Astrocyte of the cerebellum (primary cell): ENCODE measurements at regions not wholly inside any gene's neighbourhood (a gene's known extent, or its start where the extent isn't known, plus 50 kb on each side); places are given as distances from the start of the nearest gene placed in this dataset.

ENCODE experiments used
- DNase-seq: peaks from one replicate; pipeline ENCODE4 v3.0.0-alpha.2; 2011; ENCODE audit warnings: low read depth
- H3K4me3 ChIP-seq: 2 replicates; pipeline ENCODE4 v1.5.1; 2011; ENCODE audit warnings: mild to moderate bottlenecking, low read depth, low read length, moderate library complexity
- in situ Hi-C: cut with HindIII; loops from 2 replicates; pipeline ENCODE4 v1.10.0; 2017; ENCODE audit warnings: low sequenced_read_pairs
- TF ChIP-seq, protein P1 (sequence below): IDR thresholded peaks from 2 replicates; pipeline ENCODE4 v1.5.1; 2012; ENCODE audit warnings: low read length, low read depth, moderate library complexity, mild to moderate bottlenecking; ENCODE audit errors: missing control alignments

DNA sequence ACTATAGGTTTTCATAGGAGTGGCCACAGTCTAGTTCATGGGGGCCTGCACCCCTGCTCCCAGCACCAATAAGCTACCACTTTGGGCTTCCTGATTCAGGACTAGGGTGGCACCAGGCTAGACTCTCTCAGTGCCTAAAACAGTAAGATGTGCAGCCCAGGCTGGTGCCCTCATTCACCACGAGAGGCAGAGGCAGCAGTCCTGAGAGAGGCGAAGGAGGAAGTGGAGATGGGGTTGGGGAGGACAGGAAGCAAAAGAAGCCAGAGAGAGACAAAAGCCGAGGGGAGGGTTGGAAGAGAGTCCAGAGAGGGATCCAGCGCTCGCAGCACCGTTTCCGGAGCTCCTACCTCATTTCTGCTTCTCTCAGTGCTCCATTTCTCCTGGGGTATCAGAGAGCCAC is 180.9 kb downstream of the MED10 start:
- in situ Hi-C loops, result no loop called here
- TF ChIP-seq, protein P1, sequence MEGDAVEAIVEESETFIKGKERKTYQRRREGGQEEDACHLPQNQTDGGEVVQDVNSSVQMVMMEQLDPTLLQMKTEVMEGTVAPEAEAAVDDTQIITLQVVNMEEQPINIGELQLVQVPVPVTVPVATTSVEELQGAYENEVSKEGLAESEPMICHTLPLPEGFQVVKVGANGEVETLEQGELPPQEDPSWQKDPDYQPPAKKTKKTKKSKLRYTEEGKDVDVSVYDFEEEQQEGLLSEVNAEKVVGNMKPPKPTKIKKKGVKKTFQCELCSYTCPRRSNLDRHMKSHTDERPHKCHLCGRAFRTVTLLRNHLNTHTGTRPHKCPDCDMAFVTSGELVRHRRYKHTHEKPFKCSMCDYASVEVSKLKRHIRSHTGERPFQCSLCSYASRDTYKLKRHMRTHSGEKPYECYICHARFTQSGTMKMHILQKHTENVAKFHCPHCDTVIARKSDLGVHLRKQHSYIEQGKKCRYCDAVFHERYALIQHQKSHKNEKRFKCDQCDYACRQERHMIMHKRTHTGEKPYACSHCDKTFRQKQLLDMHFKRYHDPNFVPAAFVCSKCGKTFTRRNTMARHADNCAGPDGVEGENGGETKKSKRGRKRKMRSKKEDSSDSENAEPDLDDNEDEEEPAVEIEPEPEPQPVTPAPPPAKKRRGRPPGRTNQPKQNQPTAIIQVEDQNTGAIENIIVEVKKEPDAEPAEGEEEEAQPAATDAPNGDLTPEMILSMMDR, result no peak
- H3K4me3 ChIP-seq, result no peak overlapping the region
- DNase-seq, result no peak

DNA sequence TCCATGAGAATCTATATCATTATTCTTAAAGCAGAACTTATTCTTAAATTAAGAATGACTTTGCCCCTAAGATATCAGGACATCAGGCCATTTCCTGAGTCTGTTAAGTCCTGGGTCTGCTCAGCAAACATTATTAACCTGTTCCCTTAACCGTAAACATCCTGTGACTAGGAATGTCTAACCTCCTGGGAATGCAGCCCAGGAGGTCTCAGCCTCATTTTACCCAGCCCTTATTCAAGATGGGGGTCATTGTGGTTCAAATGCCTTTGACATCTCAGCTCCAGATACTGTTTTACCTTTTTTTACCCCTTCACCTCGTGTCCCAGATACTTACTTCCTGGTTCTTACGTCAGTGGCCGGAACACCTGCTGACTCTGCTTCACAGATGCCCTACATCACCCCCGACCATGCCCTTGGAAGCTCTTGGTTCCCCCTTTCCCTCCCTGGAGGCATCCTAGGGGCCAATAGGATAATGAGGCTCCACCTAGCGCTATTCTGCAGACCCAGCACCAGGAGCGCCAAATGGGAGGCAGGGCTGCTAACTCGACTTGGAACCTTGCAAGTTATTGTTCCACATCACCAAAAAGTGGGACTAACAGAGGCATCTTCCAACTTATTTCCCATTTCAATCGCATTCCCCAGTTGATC is 182.5 kb downstream of the MED10 start:
- no peak for DNase-seq

DNA sequence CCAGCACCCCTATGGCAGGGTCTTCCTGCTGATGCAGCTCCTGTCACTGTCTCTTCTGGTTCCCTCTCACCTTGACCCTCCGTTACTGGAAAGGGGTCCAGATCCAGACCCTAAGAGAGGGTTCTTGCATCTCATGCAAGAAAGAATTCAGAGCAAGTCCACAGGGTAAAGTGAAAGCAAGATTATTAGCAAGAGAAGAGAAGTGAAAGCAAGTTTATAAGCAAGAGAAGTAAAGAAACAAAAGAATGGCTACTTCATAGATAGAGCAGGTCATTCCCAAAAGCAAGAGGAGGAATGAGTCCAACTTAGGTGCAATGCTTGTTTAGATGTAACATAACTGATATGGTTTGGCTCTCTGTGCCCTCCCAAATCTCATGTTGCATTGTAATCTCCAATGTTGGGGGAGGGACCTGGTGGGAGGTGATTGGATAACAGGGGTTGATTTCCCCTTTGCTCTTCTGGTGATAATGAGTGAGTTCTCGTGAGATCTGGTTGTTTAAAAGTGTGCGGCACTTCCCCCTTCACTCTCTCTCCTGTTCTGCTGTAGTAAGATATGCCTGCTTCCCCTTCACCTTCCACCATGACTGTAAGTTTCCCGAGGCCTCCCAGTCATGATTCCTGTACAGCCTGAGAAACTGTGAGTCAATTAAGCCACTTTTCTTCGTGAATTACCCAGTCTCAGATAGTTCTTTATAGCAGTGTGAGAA is 183.3 kb downstream of the MED10 start:
- TF ChIP-seq, protein P1, result no peak
- no peak for DNase-seq
- in situ Hi-C loops, result no loop called here
- no peak overlapping the region for H3K4me3 ChIP-seq

More for the DNA sequence above, 182.5 kb downstream of the MED10 start:
- no peak overlapping the region for H3K4me3 ChIP-seq
- in situ Hi-C loops, result no loop called here
- TF ChIP-seq, protein P1, result no peak

DNA sequence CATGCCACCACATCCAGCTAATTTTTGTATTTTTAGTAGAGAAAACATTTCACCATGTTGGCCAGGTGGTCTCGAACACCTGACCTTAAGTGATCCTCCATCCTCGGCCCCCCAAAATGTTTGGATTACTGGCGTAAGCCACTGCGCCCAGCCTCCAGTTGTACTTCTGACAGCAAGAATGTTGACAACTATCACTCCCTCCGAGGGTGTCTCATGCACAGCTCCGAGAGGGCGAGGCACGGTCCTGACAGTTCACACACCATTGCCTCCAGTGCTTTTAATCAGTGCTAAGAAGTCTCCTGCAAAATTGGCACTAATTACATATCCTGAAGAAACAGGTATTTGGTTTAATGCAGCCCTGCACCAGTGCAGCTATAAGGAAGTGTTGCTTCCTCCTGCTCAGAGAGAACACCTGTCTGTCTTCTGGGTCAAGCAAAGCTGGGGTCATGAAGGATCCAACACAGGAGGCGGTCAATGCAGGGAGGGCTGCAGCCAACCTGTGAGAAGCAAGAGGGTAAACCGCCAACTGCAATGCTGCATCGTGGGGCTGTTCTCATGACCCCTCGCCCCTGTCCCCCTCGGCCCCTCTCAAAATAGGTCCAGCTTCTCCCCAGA is 184.0 kb downstream of the MED10 start:
- DNase-seq, result no peak
- no peak overlapping the region for H3K4me3 ChIP-seq
- in situ Hi-C loops, result no loop called here
- TF ChIP-seq, protein P1, result no peak

DNA sequence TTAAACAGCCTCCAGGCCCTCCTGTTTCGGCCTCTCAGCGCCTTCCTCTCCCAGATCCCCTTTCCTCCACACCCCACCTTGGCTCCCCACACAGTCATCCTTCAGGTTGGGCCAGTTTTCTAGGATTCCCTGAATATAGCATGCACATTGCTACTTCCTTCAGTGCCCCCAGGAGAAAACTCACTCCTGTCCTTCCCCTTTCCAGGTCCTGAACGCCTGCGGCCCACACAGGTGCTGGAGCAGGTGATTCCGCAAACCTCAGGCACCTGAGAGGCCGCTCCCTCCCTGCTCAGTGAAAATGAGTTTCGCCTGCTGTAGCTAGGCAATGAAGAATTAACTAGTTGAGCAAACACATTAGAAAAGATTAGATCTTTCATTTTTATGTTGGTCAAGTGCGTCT is 185.0 kb downstream of the MED10 start:
- DNase-seq, result no peak
- in situ Hi-C loops, result no loop called here
- no peak overlapping the region for H3K4me3 ChIP-seq
- TF ChIP-seq, protein P1, result no peak

DNA sequence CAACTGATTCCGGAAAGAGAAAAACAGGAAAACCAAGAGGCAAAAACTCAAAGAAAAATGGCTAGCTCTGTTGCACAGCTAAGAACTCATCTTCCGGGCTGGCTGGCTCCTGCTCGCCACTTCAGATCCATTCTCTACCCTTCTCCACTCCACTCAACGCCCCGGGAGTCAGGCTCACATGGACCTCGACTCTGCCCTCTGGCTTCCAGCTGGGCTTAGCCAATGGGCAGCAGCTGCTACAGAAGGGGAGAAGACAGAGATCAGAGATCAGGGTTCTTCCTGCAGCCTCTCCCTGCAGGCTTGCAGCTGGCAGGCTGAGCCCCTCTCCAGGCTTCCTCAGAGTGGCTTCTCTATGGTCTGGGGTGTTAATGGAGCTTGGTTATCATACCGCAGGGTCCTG is 187.5 kb downstream of the MED10 start:
- no peak for DNase-seq
- H3K4me3 ChIP-seq, result no peak overlapping the region
- TF ChIP-seq, protein P1, result no peak
- in situ Hi-C loops, result no loop called here
